Fibroblast of skin of abdomen (primary cell): ENCODE measurements at regions not wholly inside any gene's neighbourhood (a gene's known extent, or its start where the extent isn't known, plus 50 kb on each side); places are given as distances from the start of the nearest gene placed in this dataset.
A peak's percentile ranks its signal among the peaks of the same experiment; 100 is the strongest.
"Not testable (repeated sequence)": the region's sequence is repeated elsewhere in the genome, so short reads cannot be mapped to it uniquely, and the experiment has no call there.

Source experiments
- DNase-seq: peaks from one replicate; pipeline ENCODE4 v3.0.0-alpha.2; 2013

GRCh38 chr6:159594106-159594749, 98.8 kb downstream of the SOD2 start:
- peak; percentile 85 for DNase-seq

GRCh38 chr6:159590835-159591234, 102.2 kb downstream of the SOD2 start:
- DNase-seq = no peak

DNA sequence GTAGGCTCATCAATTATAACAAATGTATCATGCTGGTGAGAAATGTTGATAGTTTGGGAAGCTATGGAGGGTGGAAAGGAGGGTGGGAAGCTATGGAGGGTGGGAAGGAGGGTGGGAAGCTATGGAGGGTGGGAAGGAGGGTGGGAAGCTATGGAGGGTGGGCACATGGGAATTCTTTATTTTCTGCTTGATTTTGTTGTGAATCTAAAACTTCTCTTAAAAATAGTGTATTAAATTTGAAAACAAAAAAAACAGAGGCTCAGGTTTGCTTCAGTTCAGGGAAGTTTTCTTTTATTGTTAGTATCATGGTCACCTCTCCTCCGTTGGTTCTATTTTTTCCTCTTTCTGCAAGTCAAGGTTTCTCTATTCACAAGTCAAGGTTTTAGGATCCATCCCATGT, 106.4 kb downstream of the SOD2 start:
- DNase-seq = no peak

GRCh38 chr6:159582736-159583135, 110.3 kb downstream of the SOD2 start:
- no peak for DNase-seq

- DNase-seq = no peak
Observed at GRCh38 chr6:159578629-159579028, 114.4 kb downstream of the SOD2 start.

DNA sequence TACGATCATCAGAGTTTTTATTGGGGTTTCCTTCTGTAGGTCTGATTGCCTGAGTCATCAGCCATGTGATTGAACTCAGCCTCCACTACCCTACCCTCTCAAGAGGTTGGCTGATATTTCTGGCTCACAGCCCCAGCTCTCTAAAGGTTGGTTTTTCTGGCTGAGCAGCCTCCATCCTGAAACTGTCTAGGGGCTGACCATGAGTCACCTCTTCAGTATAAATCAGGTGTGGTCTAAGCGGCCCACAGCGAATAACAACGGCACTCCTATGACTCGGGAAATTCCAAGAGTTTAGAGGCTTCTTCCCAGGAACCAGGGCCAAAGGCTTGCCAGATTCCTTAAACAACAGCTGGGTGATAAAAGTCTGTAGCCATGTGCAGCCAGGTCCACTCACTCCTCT, 115.5 kb downstream of the SOD2 start:
- DNase-seq = peak; percentile 29

DNA sequence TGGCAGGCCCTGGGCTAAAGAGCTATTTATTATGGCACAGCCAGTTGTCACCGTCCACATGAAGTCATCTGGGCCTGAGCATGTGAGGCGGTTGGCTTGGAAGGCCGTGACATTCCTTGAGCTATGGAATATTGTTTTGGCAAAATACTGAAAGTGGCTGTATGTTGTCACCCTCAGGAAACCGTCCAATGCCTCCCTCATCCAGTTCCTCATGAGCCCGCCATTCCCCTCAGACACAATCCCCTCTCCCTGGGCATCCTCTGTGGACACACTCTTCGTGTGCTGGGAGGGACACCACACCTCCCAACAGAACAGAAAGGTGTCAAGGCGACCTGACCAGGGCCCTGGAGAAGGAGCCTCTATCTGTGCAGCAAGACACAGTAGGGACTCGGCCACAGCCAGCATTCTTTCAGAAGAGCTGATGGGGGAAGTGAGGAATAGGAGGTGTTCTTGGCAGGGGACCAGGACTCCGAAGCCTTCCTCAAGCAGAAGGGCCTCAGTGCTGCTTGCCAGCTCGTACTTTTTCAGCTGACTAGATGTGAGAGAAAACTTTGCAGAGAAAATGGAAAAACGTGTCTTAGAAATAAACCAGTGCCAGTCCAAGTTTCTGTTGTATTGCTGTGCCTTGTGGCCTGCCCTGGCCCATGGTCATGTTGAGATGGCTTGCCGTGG, 120.5 kb downstream of the SOD2 start:
- DNase-seq = no peak

GRCh38 chr6:159565181-159565710, 127.8 kb downstream of the SOD2 start:
- DNase-seq = no peak

DNA sequence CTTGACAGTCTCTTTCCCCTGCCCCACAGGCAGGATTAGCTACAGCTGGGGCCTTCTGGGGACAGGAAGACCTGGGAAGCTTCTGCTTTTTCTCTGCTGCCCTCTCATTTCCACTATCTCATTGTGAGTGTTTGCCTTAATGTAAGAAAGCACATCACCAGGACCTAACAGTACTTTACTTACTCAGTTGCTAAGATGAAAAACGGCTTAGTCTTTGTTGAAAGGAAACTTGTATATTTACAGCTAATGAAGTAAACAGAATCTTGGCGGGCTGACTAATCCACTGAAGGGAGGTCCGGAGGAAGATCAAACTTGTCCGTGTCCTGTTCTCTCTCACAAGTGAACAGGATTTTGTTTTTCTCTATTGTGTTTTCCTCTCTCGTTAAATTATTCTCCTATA, 128.6 kb downstream of the SOD2 start:
- DNase-seq = no peak

- DNase-seq = no peak
Observed at GRCh38 chr6:159557031-159557430, 136.0 kb downstream of the SOD2 start.

DNA sequence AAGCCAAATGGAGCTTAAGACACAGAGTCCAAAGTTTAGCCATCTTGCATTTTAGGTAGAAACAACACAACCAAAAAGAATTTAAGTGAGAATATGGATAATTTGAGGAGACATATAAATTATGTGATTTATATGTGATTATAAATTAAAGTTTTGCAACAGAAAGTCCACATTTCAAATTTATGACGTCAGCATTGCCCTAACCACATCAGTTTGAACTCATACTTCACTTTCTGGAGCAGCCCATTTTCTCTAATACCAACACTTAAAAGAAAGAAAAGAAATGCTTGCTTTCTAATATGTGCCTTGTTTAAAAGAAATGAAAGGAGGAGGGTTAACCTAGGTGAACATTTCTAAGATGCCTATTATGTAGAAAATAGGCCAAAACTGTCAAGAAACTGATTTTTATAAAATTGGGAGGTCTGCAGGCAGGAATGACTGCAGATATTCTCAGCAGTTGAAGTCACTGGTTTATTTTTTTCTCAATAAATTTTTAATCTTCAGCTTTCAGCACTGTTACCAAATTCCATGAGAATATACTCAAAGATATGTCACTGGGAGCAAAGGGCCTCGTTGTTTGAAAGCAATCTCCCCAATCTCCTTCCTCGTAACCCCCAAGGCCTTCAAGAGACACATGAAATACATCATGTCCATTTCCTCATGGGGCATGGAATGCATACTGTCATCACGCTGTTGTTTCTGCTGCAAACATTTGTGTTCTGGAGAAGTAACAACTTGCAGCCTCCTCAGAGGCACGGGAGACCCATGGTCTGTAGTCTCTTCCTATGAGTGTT, 137.8 kb downstream of the SOD2 start:
- DNase-seq = peak; percentile 22

GRCh38 chr6:159541296-159541695, 151.7 kb downstream of the SOD2 start:
- no peak for DNase-seq

DNA sequence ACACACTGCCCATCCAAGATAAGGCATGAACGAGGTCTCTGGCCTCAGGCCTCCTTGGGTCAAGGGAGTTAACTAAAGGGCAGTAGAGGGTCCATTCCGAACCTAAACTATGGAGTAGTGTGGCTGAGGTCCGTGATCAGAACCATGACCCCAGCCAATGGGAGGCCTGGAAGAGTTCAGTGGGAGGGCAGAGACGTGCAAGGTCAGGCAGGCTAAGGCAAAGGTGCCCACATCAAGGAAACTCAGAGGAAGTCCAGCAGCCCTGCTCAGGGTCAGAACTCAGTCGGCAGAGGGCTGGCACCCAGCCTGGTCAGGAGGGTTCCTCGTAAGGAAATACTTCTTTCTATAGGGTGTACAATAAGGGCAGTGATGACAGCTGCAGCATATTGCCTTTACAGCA, 152.2 kb downstream of the SOD2 start:
- DNase-seq = no peak

GRCh38 chr6:159540152-159540551, 152.9 kb downstream of the SOD2 start:
- DNase-seq = no peak

GRCh38 chr6:159538031-159538430, 155.0 kb downstream of the SOD2 start:
- DNase-seq = not testable (repeated sequence)

GRCh38 chr6:159535656-159536350, 157.2 kb downstream of the SOD2 start:
- no peak for DNase-seq

DNA sequence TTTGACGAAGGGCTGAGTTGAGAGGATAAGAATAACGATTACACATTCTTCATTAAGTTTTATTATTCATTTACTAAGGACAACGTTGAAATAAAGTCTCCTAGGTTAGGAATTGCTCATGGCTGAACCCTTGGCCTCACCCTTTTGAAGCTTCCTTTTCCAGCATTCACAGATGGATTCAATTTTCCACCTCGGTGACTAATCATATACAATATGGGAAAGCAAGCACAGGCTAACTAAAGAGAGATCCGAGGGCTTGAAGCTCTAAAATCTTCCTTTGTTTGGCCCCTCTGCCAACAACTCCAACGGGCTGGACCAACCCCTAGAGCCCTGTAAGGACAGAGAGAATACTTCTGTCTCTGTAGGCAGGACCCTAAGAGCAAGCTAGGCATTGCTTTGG, 159.5 kb downstream of the SOD2 start:
- DNase-seq = peak; percentile 87

GRCh38 chr6:159533016-159533415, 160.0 kb downstream of the SOD2 start:
- DNase-seq = peak; percentile 36

DNA sequence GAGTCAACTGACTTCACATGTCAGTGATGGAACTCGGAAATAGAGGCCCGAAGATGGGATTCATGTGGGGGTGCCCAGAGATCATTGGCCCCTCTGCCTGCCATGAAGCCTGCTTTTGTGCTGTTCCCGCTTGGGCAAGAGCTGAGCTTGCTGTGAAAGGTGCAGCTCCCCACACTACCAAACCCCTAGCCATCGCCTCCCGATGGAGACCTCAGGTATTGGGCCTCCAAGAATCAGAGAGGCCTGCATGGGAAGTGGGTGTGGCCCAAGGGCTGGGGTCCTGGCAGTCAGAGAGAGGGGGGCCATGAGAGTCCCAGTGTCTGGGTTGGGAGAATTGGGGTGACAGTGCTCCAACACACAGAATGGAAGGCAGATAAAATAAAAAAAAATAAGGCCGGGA, 160.9 kb downstream of the SOD2 start:
- no peak for DNase-seq

DNA sequence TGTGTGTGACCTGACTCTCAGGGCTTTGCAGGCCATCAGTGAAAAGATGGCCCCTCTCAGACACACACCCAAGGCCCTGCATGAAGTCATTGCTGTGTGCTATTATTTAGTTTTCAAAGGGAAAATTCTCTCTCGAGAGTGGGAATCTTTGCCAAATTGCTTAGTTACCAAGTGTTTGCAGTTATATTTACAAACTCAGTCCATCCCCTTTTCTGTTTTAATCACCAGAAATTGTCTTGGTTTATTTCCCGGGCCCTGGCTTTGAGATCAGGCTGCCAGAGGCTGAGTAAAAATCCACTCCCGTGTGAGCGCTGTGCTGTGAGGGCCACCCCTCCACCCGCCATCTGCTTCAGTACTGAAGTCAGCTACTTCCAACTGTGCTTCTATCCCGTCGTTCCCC, 163.1 kb downstream of the SOD2 start:
- no peak for DNase-seq

- no peak for DNase-seq
Observed at GRCh38 chr6:159527351-159527750, 165.7 kb downstream of the SOD2 start.

DNA sequence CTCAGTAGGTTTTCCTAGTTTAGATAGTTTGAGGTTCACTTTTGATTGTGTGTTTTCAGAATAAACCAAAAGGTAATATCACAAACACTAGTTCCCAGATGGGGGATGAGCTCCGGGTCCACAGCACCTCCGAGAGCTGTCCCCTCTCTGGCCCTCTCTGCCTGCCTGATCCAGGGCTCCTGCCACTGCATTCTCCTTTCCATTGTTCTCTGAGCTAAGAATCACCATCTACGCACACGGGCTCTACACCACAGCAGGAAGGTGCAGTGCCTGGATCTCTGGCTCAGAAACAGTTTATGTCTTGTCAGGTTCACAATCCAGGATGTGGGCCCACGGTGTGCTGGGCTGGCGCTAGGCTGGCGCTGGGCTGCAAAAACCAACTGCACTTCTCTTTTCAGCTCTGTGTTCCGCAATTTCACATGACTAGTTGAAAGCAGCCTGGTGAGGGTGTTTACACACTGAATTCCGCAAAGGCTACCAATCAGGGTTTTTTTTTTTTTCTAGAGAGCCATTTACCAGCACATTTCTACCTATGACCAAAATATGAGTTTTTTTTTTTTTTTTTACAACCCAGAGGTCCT, 167.5 kb downstream of the SOD2 start:
- no peak for DNase-seq
